Effector memory CD8-positive, alpha-beta T cell (primary cell): ENCODE measurements at regions not wholly inside any gene's neighbourhood (a gene's known extent, or its start where the extent isn't known, plus 50 kb on each side); places are given as distances from the start of the nearest gene placed in this dataset.

Experiments used
- ATAC-seq: fragments of 150-1000 bp; cut with Tn5 transposase; replicated peaks from 2 replicates; pipeline ENCODE4 v1.10.0; 2021; ENCODE audit warnings: mild to moderate bottlenecking, moderate library complexity
- DNase-seq, 3 experiments: peaks; one replicate each; pipeline ENCODE4 v3.0.0; 2021
- H3K27ac Mint-ChIP-seq, 2 donors: one replicate each; pipeline ENCODE4 v1.8.0; 2022; ENCODE audit warnings: mild to moderate bottlenecking in 2 of 2, mixed read lengths in 2 of 2, moderate library complexity in 2 of 2
- H3K27me3 Mint-ChIP-seq, 2 donors: one replicate each; pipeline ENCODE4 v1.8.0; 2022; ENCODE audit warnings: mixed read lengths in 2 of 2
- H3K36me3 Mint-ChIP-seq: one replicate; pipeline ENCODE4 v1.8.0; 2022; ENCODE audit warnings: mild to moderate bottlenecking, moderate library complexity, mixed read lengths; ENCODE audit not compliant: insufficient read depth
- H3K4me1 Mint-ChIP-seq, 2 donors: one replicate each; pipeline ENCODE4 v1.8.0; 2022; ENCODE audit warnings: low read depth in 2 of 2, mixed read lengths in 2 of 2
- H3K4me3 Mint-ChIP-seq, 2 donors: one replicate each; pipeline ENCODE4 v1.8.0; 2022; ENCODE audit warnings: mild to moderate bottlenecking in 2 of 2, mixed read lengths in 2 of 2, moderate library complexity in 2 of 2
- H3K9me3 Mint-ChIP-seq, 2 donors: one replicate each; pipeline ENCODE4 v1.8.0; 2022; ENCODE audit warnings: mixed read lengths in 2 of 2

- Mint-ChIP-seq H3K27me3 (peaks cover 63% of the 10 kb centered on the region in 2 donors), H3K36me3 (no peaks in the 10 kb centered on the region), H3K27ac (no peak overlapping the region)
These were observed 147.7 kb upstream of the AKR1E2 start for GRCh38 chr10:4678023-4678950.

GRCh38 chr10:4677296-4678021 is 148.5 kb upstream of the AKR1E2 start:
- Mint-ChIP-seq H3K4me1 (no peaks in the 10 kb centered on the region), H3K9me3 (no peaks in the 10 kb centered on the region), H3K27ac (no peak overlapping the region), H3K27me3 (peaks cover 55% of the 10 kb centered on the region in 2 donors), H3K36me3 (no peaks in the 10 kb centered on the region), H3K4me3 (no peak overlapping the region)
- DNase-seq, result no peak
- ATAC-seq, result no peak

More at GRCh38 chr10:4678023-4678950, 147.7 kb upstream of the AKR1E2 start:
- no peak for ATAC-seq
- H3K4me1 Mint-ChIP-seq, result no peaks in the 10 kb centered on the region
- no peaks in the 10 kb centered on the region for H3K9me3 Mint-ChIP-seq
- H3K4me3 Mint-ChIP-seq, result no peak overlapping the region
- no peak for DNase-seq

GRCh38 chr10:4676566-4676965 is 149.4 kb upstream of the AKR1E2 start:
- Mint-ChIP-seq H3K4me3 (no peak overlapping the region), H3K9me3 (no peaks in the 10 kb centered on the region), H3K27ac (no peak overlapping the region), H3K36me3 (no peaks in the 10 kb centered on the region), H3K4me1 (no peaks in the 10 kb centered on the region), H3K27me3 (peaks cover 52 to 55% of the 10 kb centered on the region in 2 donors)
- ATAC-seq (no peak), DNase-seq (no peak)

GRCh38 chr10:4675808-4676207 is 150.2 kb upstream of the AKR1E2 start:
- H3K27ac Mint-ChIP-seq, result no peak overlapping the region
- no peak overlapping the region for H3K4me3 Mint-ChIP-seq
- ATAC-seq (no peak), DNase-seq (no peak)
- no peaks in the 10 kb centered on the region for H3K4me1 Mint-ChIP-seq
- H3K36me3 Mint-ChIP-seq, result no peaks in the 10 kb centered on the region
- H3K27me3 Mint-ChIP-seq, result peaks cover 60 to 63% of the 10 kb centered on the region in 2 donors
- no peaks in the 10 kb centered on the region for H3K9me3 Mint-ChIP-seq

- peaks cover 0 to 8% of the 10 kb centered on the region in 2 donors for H3K9me3 Mint-ChIP-seq
- H3K36me3 Mint-ChIP-seq, result no peaks in the 10 kb centered on the region
- ATAC-seq, result no peak
- DNase-seq, result no peak
- H3K4me3 Mint-ChIP-seq, result no peak overlapping the region
- no peak overlapping the region for H3K27ac Mint-ChIP-seq
- H3K4me1 Mint-ChIP-seq, result no peaks in the 10 kb centered on the region
- H3K27me3 Mint-ChIP-seq, result peaks cover 59 to 64% of the 10 kb centered on the region in 2 donors
These were observed 152.5 kb upstream of the AKR1E2 start for GRCh38 chr10:4673279-4674040.

GRCh38 chr10:4672201-4672600 is 153.8 kb upstream of the AKR1E2 start:
- H3K4me3 Mint-ChIP-seq, result no peak overlapping the region
- no peaks in the 10 kb centered on the region for H3K36me3 Mint-ChIP-seq
- H3K27me3 Mint-ChIP-seq, result peaks cover 53 to 58% of the 10 kb centered on the region in 2 donors
- H3K9me3 Mint-ChIP-seq, result peaks cover 0 to 8% of the 10 kb centered on the region in 2 donors
- no peak for ATAC-seq
- no peaks in the 10 kb centered on the region for H3K4me1 Mint-ChIP-seq
- no peak overlapping the region for H3K27ac Mint-ChIP-seq
- no peak for DNase-seq

- no peak for DNase-seq
- no peak for ATAC-seq
- Mint-ChIP-seq H3K4me1 (no peaks in the 10 kb centered on the region), H3K9me3 (peaks cover 0 to 8% of the 10 kb centered on the region in 2 donors), H3K36me3 (no peaks in the 10 kb centered on the region), H3K27ac (no peak overlapping the region), H3K4me3 (no peak overlapping the region), H3K27me3 (peaks cover 51 to 55% of the 10 kb centered on the region in 2 donors)
These were observed 154.4 kb upstream of the AKR1E2 start for GRCh38 chr10:4671451-4672145.

GRCh38 chr10:4670737-4671136 is 155.3 kb upstream of the AKR1E2 start:
- Mint-ChIP-seq H3K27me3 (peaks cover 44 to 47% of the 10 kb centered on the region in 2 donors), H3K4me3 (no peak overlapping the region), H3K4me1 (no peaks in the 10 kb centered on the region), H3K9me3 (peaks cover 0 to 8% of the 10 kb centered on the region in 2 donors), H3K36me3 (no peaks in the 10 kb centered on the region), H3K27ac (no peak overlapping the region)
- DNase-seq (no peak), ATAC-seq (no peak)

GRCh38 chr10:4669585-4669984 is 156.4 kb upstream of the AKR1E2 start:
- peaks cover 34 to 35% of the 10 kb centered on the region in 2 donors for H3K27me3 Mint-ChIP-seq
- no peaks in the 10 kb centered on the region for H3K36me3 Mint-ChIP-seq
- ATAC-seq, result no peak
- H3K4me1 Mint-ChIP-seq, result no peaks in the 10 kb centered on the region
- H3K27ac Mint-ChIP-seq, result no peak overlapping the region
- H3K9me3 Mint-ChIP-seq, result peaks cover 0 to 8% of the 10 kb centered on the region in 2 donors
- H3K4me3 Mint-ChIP-seq, result no peak overlapping the region
- DNase-seq, result no peak

- H3K4me1 Mint-ChIP-seq, result no peaks in the 10 kb centered on the region
- ATAC-seq (no peak), DNase-seq (no peak)
- H3K27me3 Mint-ChIP-seq, result peaks cover 36 to 38% of the 10 kb centered on the region in 2 donors
- no peak overlapping the region for H3K4me3 Mint-ChIP-seq
- H3K27ac Mint-ChIP-seq, result no peak overlapping the region
- no peaks in the 10 kb centered on the region for H3K36me3 Mint-ChIP-seq
- H3K9me3 Mint-ChIP-seq, result no peaks in the 10 kb centered on the region
These were observed 162.6 kb upstream of the AKR1E2 start for GRCh38 chr10:4663162-4663992.

GRCh38 chr10:4662576-4663161 is 163.3 kb upstream of the AKR1E2 start:
- no peak overlapping the region for H3K4me3 Mint-ChIP-seq
- H3K36me3 Mint-ChIP-seq, result no peaks in the 10 kb centered on the region
- no peaks in the 10 kb centered on the region for H3K4me1 Mint-ChIP-seq
- H3K27ac Mint-ChIP-seq, result no peak overlapping the region
- no peak for ATAC-seq
- H3K9me3 Mint-ChIP-seq, result no peaks in the 10 kb centered on the region
- peaks cover 36 to 37% of the 10 kb centered on the region in 2 donors for H3K27me3 Mint-ChIP-seq
- DNase-seq, result no peak
